ENCODE measurements at regions not wholly inside any gene's neighbourhood (a gene's known extent, or its start where the extent isn't known, plus 50 kb on each side); places are given as distances from the start of the nearest gene placed in this dataset.

- no peak for TF ChIP-seq CTCF (IDR thresholded peaks at IDR 0.05; ENCODE audit: insufficient read depth, low read length)
- TF ChIP-seq REST (IDR thresholded peaks at IDR 0.05; ENCODE audit: insufficient replicate concordance, low read depth) = no peak
- no peak for TF ChIP-seq POLR2AphosphoS5 (IDR thresholded peaks at IDR 0.05; ENCODE audit: low read depth)
- TF ChIP-seq SPI1 (IDR thresholded peaks at IDR 0.05; ENCODE audit: borderline replicate concordance, low read depth) = no peak
- no peak for TF ChIP-seq GABPA (IDR thresholded peaks at IDR 0.05; ENCODE audit: low read depth)
- no peaks in the 10 kb centered on the region for H3K27me3 ChIP-seq (ENCODE audit: insufficient read depth, poor library complexity, severe bottlenecking)
- no peak for DNase-seq (ENCODE audit: low read depth in 1 of 2, low spot score in 1 of 2)
- H3K27ac ChIP-seq (replicated peaks) = no peak overlapping the region
- H3K4me3 ChIP-seq (replicated peaks; ENCODE audit: insufficient read depth, low read length) = no peak overlapping the region
These were observed 1322.2 kb downstream of the TBC1D22A start for GRCh38 chr22:48084729-48085050.

- TF ChIP-seq POLR2AphosphoS5 (IDR thresholded peaks at IDR 0.05; ENCODE audit: low read depth) (no peak), GABPA (IDR thresholded peaks at IDR 0.05; ENCODE audit: low read depth) (no peak), SPI1 (IDR thresholded peaks at IDR 0.05; ENCODE audit: borderline replicate concordance, low read depth) (peak; percentile 42; the same call in 1 of the 2 replicates)
- peak in 1 of 2 experiments; percentile 18 for DNase-seq (ENCODE audit: low read depth in 1 of 2, low spot score in 1 of 2)
- H3K27me3 ChIP-seq (ENCODE audit: insufficient read depth, poor library complexity, severe bottlenecking) = no peaks in the 10 kb centered on the region
- no peak overlapping the region for H3K27ac ChIP-seq (replicated peaks)
- no peak overlapping the region for H3K4me3 ChIP-seq (replicated peaks; ENCODE audit: insufficient read depth, low read length)
These were observed 1321.7 kb downstream of the TBC1D22A start for GRCh38 chr22:48084041-48084728.

- DNase-seq (ENCODE audit: low read depth in 1 of 2, low spot score in 1 of 2) = no peak
- H3K27ac ChIP-seq (replicated peaks) = no peak overlapping the region
- no peak overlapping the region for H3K4me3 ChIP-seq (replicated peaks; ENCODE audit: insufficient read depth, low read length)
- no peaks in the 10 kb centered on the region for H3K27me3 ChIP-seq (ENCODE audit: insufficient read depth, poor library complexity, severe bottlenecking)
- no peak for TF ChIP-seq REST (IDR thresholded peaks at IDR 0.05; ENCODE audit: insufficient replicate concordance, low read depth)
- no peak for TF ChIP-seq GABPA (IDR thresholded peaks at IDR 0.05; ENCODE audit: low read depth)
- TF ChIP-seq POLR2AphosphoS5 (IDR thresholded peaks at IDR 0.05; ENCODE audit: low read depth) = no peak
- TF ChIP-seq CTCF (IDR thresholded peaks at IDR 0.05; ENCODE audit: insufficient read depth, low read length) = no peak
- TF ChIP-seq SPI1 (IDR thresholded peaks at IDR 0.05; ENCODE audit: borderline replicate concordance, low read depth) = no peak
These were observed 1321.1 kb downstream of the TBC1D22A start for GRCh38 chr22:48083502-48083901.

GRCh38 chr22:48082284-48082683 is 1319.8 kb downstream of the TBC1D22A start:
- Histone ChIP-seq H3K27me3 (ENCODE audit: insufficient read depth, poor library complexity, severe bottlenecking) (no peaks in the 10 kb centered on the region), H3K27ac (replicated peaks) (no peak overlapping the region), H3K4me3 (replicated peaks; ENCODE audit: insufficient read depth, low read length) (no peak overlapping the region)
- TF ChIP-seq POLR2AphosphoS5 (IDR thresholded peaks at IDR 0.05; ENCODE audit: low read depth) = no peak
- no peak for TF ChIP-seq REST (IDR thresholded peaks at IDR 0.05; ENCODE audit: insufficient replicate concordance, low read depth)
- no peak for TF ChIP-seq GABPA (IDR thresholded peaks at IDR 0.05; ENCODE audit: low read depth)
- DNase-seq (ENCODE audit: low read depth in 1 of 2, low spot score in 1 of 2) = no peak

Data from HL-60 (cell line).